NCI-H69 (cell line): ENCODE measurements at regions not wholly inside any gene's neighbourhood (a gene's known extent, or its start where the extent isn't known, plus 50 kb on each side); places are given as distances from the start of the nearest gene placed in this dataset.
"Not testable (repeated sequence)": the region's sequence is repeated elsewhere in the genome, so short reads cannot be mapped to it uniquely, and the experiment has no call there.

Source experiments
- DNase-seq: peaks from one replicate; lab custom pipeline; 2025; lab: John Stamatoyannopoulos, UW

- DNase-seq = not testable (repeated sequence)
Observed at GRCh38 chr2:85969367-85969766, 80.6 kb upstream of the ST3GAL5 start.

DNA sequence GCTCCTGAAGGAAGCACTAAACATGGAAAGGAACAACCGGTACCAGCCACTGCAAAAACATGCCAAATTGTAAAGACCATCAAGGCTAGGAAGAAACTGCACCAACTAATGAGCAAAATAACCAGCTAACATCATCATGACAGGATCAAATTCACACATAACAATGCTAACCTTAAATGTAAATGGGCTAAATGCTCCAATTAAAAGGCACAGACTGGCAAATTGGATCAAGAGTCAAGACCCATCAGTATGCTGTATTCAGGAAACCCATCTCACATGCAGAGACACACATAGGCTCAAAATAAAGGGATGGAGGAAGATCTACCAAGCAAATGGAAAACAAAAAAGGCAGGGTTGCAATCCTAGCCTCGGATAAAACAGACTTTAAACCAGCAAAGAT, 77.0 kb upstream of the ST3GAL5 start:
- not testable (repeated sequence) for DNase-seq

- DNase-seq = not testable (repeated sequence)
Observed at GRCh38 chr2:85963747-85964418, 75.1 kb upstream of the ST3GAL5 start.

GRCh38 chr2:85963068-85963467, 74.3 kb upstream of the ST3GAL5 start:
- DNase-seq = no peak

- no peak for DNase-seq
Observed at GRCh38 chr2:85961754-85962153, 73.0 kb upstream of the ST3GAL5 start.

GRCh38 chr2:85961053-85961452, 72.3 kb upstream of the ST3GAL5 start:
- DNase-seq = no peak

GRCh38 chr2:85959826-85960225, 71.0 kb upstream of the ST3GAL5 start:
- no peak for DNase-seq

DNA sequence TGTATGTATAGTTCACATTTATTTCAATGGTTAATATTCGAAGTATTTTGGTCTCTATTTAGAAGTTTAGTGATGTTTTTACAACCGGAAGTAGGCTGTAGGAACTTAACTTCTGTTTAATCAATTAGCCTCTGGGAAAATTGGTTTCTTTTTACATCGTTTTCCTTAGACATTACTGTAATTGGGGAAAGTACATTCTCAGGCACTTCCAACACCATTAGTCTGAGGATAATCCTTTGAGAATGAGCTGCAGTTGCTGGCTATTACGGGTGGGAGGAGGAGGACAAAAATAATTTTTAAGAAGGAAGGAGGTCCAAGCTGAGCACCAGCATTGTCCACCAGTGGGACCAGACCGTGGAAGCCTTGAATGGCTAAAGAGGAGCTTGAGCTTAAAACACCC, 70.4 kb upstream of the ST3GAL5 start:
- no peak for DNase-seq

DNA sequence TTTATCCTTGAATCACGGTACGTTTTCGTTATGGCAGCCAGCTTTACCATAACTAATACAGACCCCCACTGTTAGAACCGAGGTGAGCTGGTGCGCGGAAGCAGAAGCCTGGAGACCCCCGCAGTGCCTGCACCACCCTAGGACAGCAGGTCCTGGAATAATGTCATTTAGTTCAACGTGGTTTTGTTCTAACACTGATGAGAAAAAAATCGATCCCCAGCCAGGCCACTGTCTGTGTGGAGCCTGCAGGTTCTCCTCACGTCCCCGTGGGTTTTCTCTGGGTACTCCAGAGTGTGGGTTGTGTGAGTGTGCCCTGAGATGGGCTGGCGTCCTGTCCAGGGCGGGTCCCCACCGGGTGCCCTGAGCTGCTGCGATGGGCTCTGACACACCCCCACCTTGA, 69.9 kb upstream of the ST3GAL5 start:
- DNase-seq = no peak

DNA sequence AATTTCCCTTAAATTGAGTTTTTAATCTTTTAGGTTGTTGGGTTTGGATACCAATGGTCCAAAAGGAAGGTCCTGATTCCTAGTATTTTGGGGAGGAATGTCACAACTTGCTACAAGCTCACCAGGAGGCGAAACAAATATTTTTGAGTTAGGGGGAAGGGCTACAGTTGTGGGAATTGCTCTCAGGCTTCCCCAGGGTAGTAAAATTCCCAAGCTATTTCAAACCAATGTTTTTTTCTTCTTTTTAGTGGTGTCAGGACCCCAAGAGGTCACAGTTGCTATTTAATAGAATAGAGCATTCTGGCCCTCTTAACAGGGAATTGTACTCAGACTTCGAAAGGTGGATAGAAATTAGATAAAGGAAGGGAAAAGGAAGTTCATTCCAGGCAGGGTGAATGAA, 68.5 kb upstream of the ST3GAL5 start:
- DNase-seq = no peak

DNA sequence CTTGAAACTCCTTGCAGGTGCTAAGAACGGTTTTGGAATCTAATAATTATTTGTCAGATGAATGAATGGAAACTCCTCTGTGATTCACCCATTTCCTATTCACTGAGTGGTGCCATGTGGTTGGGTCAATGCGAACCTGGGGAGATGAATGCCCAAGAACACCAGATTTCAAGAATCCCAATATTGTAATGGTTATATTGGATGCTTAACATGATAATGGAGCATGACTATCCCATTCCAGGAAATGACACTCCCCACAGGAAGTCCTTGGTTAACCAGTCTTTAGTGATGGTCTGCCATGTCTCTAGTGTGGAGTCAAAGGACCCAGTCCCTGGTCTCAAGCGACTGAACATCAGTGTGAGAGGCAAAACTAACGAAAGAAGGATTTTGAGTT, 67.9 kb upstream of the ST3GAL5 start:
- DNase-seq = no peak

GRCh38 chr2:85954590-85955458, 66.0 kb upstream of the ST3GAL5 start:
- peak; percentile 64 for DNase-seq

GRCh38 chr2:85954192-85954589, 65.4 kb upstream of the ST3GAL5 start:
- DNase-seq = no peak

DNA sequence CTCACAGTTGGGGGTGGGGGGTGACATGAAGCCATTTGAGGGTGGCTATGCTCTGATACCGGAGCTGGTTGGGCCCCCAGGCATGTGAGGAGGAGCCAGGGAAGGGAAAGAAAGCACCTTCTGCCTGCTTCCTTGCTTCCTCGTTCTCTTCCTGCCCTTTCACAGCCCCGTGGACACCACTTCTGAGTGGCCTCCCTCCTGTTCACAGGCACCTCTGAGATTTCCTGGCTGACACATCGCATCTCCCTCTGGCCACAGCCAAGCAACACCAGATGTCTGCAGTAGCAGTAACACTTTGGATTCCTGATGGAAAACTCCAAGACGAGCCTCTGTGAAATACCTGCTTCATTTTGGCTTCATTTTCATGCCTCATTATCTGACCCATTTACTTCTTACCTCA, 64.7 kb upstream of the ST3GAL5 start:
- DNase-seq = peak; percentile 28

DNA sequence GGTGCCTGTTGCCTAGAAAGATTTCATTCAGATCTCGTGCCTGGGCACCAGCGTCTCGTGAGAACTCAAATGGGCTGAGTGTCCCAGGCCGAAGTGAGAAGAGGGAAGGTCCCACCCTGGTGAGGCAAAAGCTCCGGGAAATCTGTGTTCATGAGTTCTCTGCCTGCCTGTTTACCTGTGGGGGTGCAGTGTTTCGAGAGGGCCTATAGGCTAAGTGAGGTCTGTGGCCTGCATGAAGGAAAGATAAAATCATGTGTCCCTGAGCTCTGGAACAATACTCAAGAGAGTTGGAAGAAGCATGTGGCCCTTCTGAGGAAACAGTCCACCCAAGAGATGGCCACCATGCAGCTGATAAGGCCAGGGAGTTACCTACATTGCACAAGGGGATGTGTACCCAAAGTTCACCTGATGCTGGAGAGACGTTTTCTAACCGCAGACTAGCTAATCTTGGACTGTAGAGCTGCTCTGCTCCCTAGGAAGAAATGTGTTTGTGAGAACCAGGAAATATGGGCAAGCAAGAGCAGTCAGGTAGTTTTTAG, 63.5 kb upstream of the ST3GAL5 start:
- DNase-seq = no peak

- DNase-seq = no peak
Observed at GRCh38 chr2:85951351-85952067, 62.7 kb upstream of the ST3GAL5 start.

DNA sequence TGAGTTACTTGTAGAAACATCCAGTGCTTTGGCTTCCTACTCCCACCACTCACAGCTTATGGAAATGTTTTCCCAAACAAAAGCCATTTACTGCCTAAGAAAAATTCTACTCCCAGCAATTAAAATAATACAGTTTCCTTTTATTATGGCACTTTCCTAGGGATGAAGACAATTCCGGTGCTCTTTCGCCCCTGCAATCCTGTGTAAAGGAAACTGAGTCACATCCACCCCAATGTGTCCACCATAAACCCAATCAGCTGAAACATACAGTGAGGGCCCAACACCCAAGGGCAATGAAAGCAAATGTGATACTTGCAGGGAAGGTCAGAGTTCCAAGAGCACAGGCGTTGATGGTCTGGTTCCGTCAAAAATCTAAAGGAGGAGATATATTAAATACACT, 62.0 kb upstream of the ST3GAL5 start:
- no peak for DNase-seq

DNA sequence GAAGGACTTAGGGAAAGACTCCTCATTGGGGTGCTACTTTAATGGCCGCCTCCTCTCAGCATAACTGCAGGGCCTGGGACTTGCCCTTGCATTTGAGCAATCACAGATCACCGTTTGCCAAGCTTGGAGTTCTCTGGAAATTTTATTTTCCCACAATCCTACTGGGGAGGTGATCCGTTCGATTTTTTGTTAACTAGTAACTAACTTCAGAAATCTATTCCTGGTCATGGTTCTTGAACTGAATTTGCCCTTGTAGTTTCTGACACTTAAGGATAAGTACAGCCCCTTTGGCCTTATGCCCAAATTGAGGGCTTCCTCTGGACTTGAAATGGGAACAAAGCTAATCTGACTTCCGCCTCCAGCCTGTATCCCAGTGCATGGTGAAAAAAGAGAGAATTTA, 60.5 kb upstream of the ST3GAL5 start:
- DNase-seq = peak; percentile 3

- DNase-seq = no peak
Observed at GRCh38 chr2:85947593-85947992, 58.8 kb upstream of the ST3GAL5 start.

DNA sequence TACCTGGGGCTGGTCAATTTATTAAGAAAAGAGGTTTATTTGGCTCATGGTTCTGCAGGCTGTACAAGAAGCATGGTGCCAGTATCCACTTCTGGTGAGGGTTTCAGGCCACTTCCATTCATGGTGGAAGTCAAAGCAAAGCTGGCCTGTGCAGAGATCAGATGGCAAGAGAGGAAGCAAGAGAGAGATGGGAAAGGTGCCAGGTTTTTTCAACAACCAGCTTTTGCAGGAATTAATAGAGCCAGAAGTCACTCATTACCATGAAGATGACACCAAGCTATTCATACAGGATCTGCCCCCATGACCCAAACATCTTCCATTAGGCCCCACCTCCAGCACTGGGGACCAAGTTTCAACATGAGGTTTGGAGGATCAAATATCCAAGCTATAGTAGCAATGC, 56.8 kb upstream of the ST3GAL5 start:
- DNase-seq = peak; percentile 7

GRCh38 chr2:85945172-85945571, 56.4 kb upstream of the ST3GAL5 start:
- no peak for DNase-seq

DNA sequence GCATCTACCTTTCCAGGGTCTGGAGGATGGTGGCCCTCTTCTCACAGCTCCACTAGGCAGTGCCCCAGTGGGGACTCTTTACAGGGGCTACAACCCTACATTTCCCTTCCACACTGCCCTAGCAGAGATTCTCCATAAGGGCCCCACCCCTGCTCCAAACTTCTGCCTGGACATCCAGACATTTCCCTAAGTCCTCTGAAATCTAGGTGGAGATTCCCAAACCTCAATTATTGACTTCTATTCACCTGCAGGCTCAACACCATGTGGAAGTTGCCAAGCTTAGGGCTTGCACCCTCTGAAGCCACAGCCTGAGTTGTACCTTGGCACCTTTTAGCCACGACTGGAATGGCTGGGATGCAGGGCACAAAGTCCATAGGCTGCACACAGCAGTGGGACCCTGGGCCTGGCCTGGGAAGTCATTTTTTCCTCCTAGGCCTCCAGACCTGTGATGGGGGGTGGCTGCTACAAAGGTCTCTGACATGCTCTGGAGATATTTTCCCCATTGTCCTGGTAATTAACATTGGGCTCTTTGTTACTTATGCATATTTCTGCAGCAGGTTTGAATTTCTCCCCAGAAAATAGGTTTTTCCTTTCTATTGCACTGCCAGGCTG, 53.7 kb upstream of the ST3GAL5 start:
- no peak for DNase-seq
